SK-N-SH (cell line): ENCODE measurements at regions not wholly inside any gene's neighbourhood (a gene's known extent, or its start where the extent isn't known, plus 50 kb on each side); places are given as distances from the start of the nearest gene placed in this dataset.

ENCODE experiments used
- CTCF ChIA-PET: fragments of 300-600, 350-600 bp; formaldehyde crosslinking; extraction: SDS; loops from one replicate; lab custom pipeline; 2021; lab: Yijun Ruan, JAX
- POLR2A ChIA-PET: fragments of 350-600 bp; sonication (Branson Sonifier 250); formaldehyde crosslinking; extraction: SDS; loops from one replicate; lab custom pipeline; 2020; ENCODE audit warnings: antibody characterized with exemption, inconsistent platforms; lab: Yijun Ruan, JAX
- DNase-seq: peaks from one replicate; pipeline ENCODE4 v3.0.0; 2012
- H2AFZ ChIP-seq: fragments of 200-600 bp; sonication (generic); 2 replicates; pipeline ENCODE4 v1.8.1; 2016; ENCODE audit warnings: antibody characterized with exemption, mild to moderate bottlenecking, low read depth
- H3F3A ChIP-seq: fragments of 200-600 bp; sonication (generic); replicated peaks from 2 replicates; pipeline ENCODE3; 2016; ENCODE audit warnings: antibody characterized with exemption, mild to moderate bottlenecking; ENCODE audit not compliant: insufficient read depth
- H3K27ac ChIP-seq, 2 experiments: fragments of 200-500 bp in 1 of 2; fragments of 200-600 bp in 1 of 2; sonication (Bioruptor generic) in 1 of 2; sonication (generic), shearing (Covaris generic) in 1 of 2; 2 replicates each; pipeline versions ENCODE4 v1.5.1 to v1.6.1; 2014 to 2016; ENCODE audit warnings: low read depth in 2 of 2, inconsistent platforms in 1 of 2, low read length in 1 of 2, mild to moderate bottlenecking in 1 of 2, mixed read lengths in 1 of 2
- H3K27me3 ChIP-seq: fragments of 200-600 bp; sonication (generic), shearing (Covaris generic); 2 replicates; pipeline ENCODE4 v1.6.1; 2016; ENCODE audit warnings: mixed run types; ENCODE audit not compliant: insufficient read depth
- H3K36me3 ChIP-seq, 2 experiments: fragments of 200-500 bp in 1 of 2; fragments of 200-600 bp in 1 of 2; sonication (Bioruptor generic) in 1 of 2; sonication (generic) in 1 of 2; replicated peaks in 1 of 2; 2 replicates each; pipeline versions ENCODE3 to v1.5.1; 2014 to 2016; ENCODE audit warnings: low read length in 1 of 2, mild to moderate bottlenecking in 1 of 2; ENCODE audit not compliant: insufficient read depth in 2 of 2, control insufficient read depth in 1 of 2
- H3K4me1 ChIP-seq, 2 experiments: fragments of 200-500 bp in 1 of 2; fragments of 200-600 bp in 1 of 2; sonication (Bioruptor generic) in 1 of 2; sonication (generic), shearing (Covaris generic) in 1 of 2; 2 replicates each; pipeline versions ENCODE4 v1.5.1 to v1.6.1; 2014 to 2016; ENCODE audit warnings: low read depth in 1 of 2, low read length in 1 of 2, mixed run types in 1 of 2; ENCODE audit not compliant: insufficient read depth in 2 of 2, control insufficient read depth in 1 of 2
- H3K4me2 ChIP-seq: fragments of 200-600 bp; sonication (generic), shearing (Covaris generic); 2 replicates; pipeline ENCODE4 v1.6.1; 2017; ENCODE audit warnings: mixed run types
- H3K4me3 ChIP-seq, 2 experiments: fragments of 200-500 bp in 1 of 2; fragments of 200-600 bp in 1 of 2; sonication (Bioruptor generic) in 1 of 2; sonication (generic), shearing (Covaris generic) in 1 of 2; 2 replicates each; pipeline versions ENCODE4 v1.5.1 to v1.8.1; 2014 to 2016; ENCODE audit warnings: low read depth in 2 of 2, inconsistent platforms in 1 of 2, low read length in 1 of 2, mild to moderate bottlenecking in 1 of 2, mixed read lengths in 1 of 2, moderate library complexity in 1 of 2
- H3K79me2 ChIP-seq: fragments of 200-600 bp; sonication (generic); 2 replicates; pipeline ENCODE4 v1.8.1; 2017; ENCODE audit warnings: mild to moderate bottlenecking; ENCODE audit not compliant: insufficient read depth
- H3K9ac ChIP-seq: fragments of 200-600 bp; sonication (generic); 2 replicates; pipeline ENCODE4 v1.6.1; 2017; ENCODE audit warnings: mixed run types
- H3K9me2 ChIP-seq: fragments of 200-600 bp; sonication (generic); 2 replicates; pipeline ENCODE4 v1.6.1; 2017; ENCODE audit warnings: mixed run types
- H3K9me3 ChIP-seq: fragments of 200-600 bp; sonication (generic); 2 replicates; pipeline ENCODE4 v1.6.1; 2017; ENCODE audit warnings: mixed run types, mild to moderate bottlenecking, moderate library complexity
- H4K20me1 ChIP-seq: fragments of 200-600 bp; sonication (generic); 2 replicates; pipeline ENCODE4 v1.6.1; 2017; ENCODE audit warnings: mild to moderate bottlenecking, mixed run types; ENCODE audit not compliant: insufficient read depth
- ELF1 ChIP-seq: IDR thresholded peaks from 2 replicates; pipeline ENCODE4 v1.4.0; 2012
- EP300 ChIP-seq, 2 experiments: IDR thresholded peaks; 2 replicates each; pipeline versions ENCODE4 v1.4.0 to v1.6.1; 2012; ENCODE audit warnings: borderline replicate concordance in 1 of 2, low read depth in 1 of 2, low read length in 1 of 2
- FOXJ3 ChIP-seq: sonication (generic); formaldehyde crosslinking; IDR thresholded peaks from 2 replicates; pipeline ENCODE4 v1.5.1; 2020; ENCODE audit warnings: mild to moderate bottlenecking, missing genetic modification reagents
- FOXM1 ChIP-seq: IDR thresholded peaks from 2 replicates; pipeline ENCODE4 v1.4.0; 2012; ENCODE audit warnings: low read depth, mild to moderate bottlenecking
- GABPA ChIP-seq: IDR thresholded peaks from 2 replicates; pipeline ENCODE4 v1.4.0; 2012; ENCODE audit warnings: low read depth, mild to moderate bottlenecking
- GATA2 ChIP-seq: sonication (generic); formaldehyde crosslinking; IDR thresholded peaks from 2 replicates; pipeline ENCODE4 v1.5.0; 2020; ENCODE audit warnings: mild to moderate bottlenecking, missing genetic modification reagents
- JUND ChIP-seq: IDR thresholded peaks from 2 replicates; pipeline ENCODE4 v1.4.0; 2012
- MEF2A ChIP-seq: IDR thresholded peaks from 2 replicates; pipeline ENCODE4 v1.4.0; 2012; ENCODE audit warnings: low read depth, borderline replicate concordance
- MXI1 ChIP-seq: IDR thresholded peaks from 2 replicates; pipeline ENCODE4 v1.6.1; 2012; ENCODE audit warnings: mild to moderate bottlenecking, low read depth, low read length, improper control_type of control experiment
- NRF1 ChIP-seq: IDR thresholded peaks from 2 replicates; pipeline ENCODE4 v1.6.1; 2012; ENCODE audit warnings: low read depth, mild to moderate bottlenecking, low read length
- RAD21 ChIP-seq: IDR thresholded peaks from 2 replicates; pipeline ENCODE4 v1.6.1; 2012; ENCODE audit warnings: mild to moderate bottlenecking, low read length
- RCOR1 ChIP-seq: fragments of 150-350 bp; IDR thresholded peaks from 2 replicates; pipeline ENCODE4 v1.6.1; 2017; ENCODE audit warnings: antibody characterized with exemption, low read length
- RFX5 ChIP-seq: IDR thresholded peaks from 2 replicates; pipeline ENCODE4 v1.6.1; 2012; ENCODE audit warnings: mild to moderate bottlenecking, improper control_type of control experiment, low read length
- RXRA ChIP-seq: IDR thresholded peaks from 2 replicates; pipeline ENCODE4 v1.4.0; 2012; ENCODE audit warnings: low read depth, mild to moderate bottlenecking, borderline replicate concordance
- SIN3A ChIP-seq: IDR thresholded peaks from 2 replicates; pipeline ENCODE4 v1.6.1; 2012; ENCODE audit warnings: low read depth, mild to moderate bottlenecking, low read length, moderate library complexity, borderline replicate concordance
- SMC3 ChIP-seq: IDR thresholded peaks from 2 replicates; pipeline ENCODE4 v1.6.1; 2012; ENCODE audit warnings: low read depth, low read length, improper control_type of control experiment
- TAF1 ChIP-seq: IDR thresholded peaks from 2 replicates; pipeline ENCODE4 v1.6.1; 2012; ENCODE audit warnings: low read depth, mild to moderate bottlenecking, low read length, moderate library complexity, borderline replicate concordance
- TCF12 ChIP-seq: IDR thresholded peaks from 2 replicates; pipeline ENCODE4 v1.4.0; 2012
- YY1 ChIP-seq: IDR thresholded peaks from 2 replicates; pipeline ENCODE4 v1.4.0; 2012; ENCODE audit warnings: low read depth, mild to moderate bottlenecking
- WGBS: methylation state at CpG from one replicate; pipeline ENCODE4 v1.1.6; 2017; ENCODE audit warnings: low lambda C conversion rate; 5-methylcytosine and 5-hydroxymethylcytosine counted together
- TF ChIP-seq, protein P1 (sequence below): fragments of 150-350 bp; IDR thresholded peaks from 2 replicates; pipeline ENCODE4 v1.6.1; 2017; ENCODE audit warnings: antibody characterized with exemption, low read length, low read depth, borderline replicate concordance
- TF ChIP-seq, protein P2 (sequence below): IDR thresholded peaks from 2 replicates; pipeline ENCODE4 v1.4.0; 2012; ENCODE audit warnings: low read depth
- TF ChIP-seq, protein P3 (sequence below): IDR thresholded peaks from 2 replicates; pipeline ENCODE4 v1.4.0; 2012; ENCODE audit warnings: low read depth, borderline replicate concordance
- TF ChIP-seq, protein P4 (sequence below): IDR thresholded peaks from 2 replicates; pipeline ENCODE4; 2012

DNA sequence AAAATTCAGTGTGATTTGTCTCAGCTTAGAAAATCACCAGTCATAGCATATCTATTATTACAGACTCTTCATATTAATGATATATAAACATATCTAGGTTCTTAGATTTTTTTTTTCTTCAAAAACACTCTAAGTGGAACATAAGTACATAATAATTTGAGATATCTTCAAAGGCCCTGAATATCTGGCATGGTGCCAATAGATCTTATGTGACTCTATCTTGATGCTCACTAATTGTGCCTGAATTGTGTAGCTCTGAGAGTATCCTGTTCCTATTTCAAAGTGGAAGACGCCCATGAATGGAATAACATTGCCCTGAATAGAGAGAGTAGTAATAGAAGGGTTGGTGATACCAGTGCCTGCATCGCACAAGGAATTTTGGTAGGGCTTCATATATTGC, 1312.7 kb upstream of the USP15 start:
- Histone ChIP-seq H3K9me2 (no peaks in the 10 kb centered on the region), H4K20me1 (no peaks in the 10 kb centered on the region), H3F3A (no peaks in the 10 kb centered on the region), H3K9ac (no peak overlapping the region), H3K79me2 (no peaks in the 10 kb centered on the region), H3K27me3 (no peaks in the 10 kb centered on the region), H3K4me3 (no peak overlapping the region), H3K4me1 (no peaks in the 10 kb centered on the region), H3K27ac (no peak overlapping the region), H3K9me3 (no peaks in the 10 kb centered on the region), H2AFZ (no peak overlapping the region), H3K4me2 (no peak overlapping the region), H3K36me3 (no peaks in the 10 kb centered on the region)
- no peak for DNase-seq
- 48% methylated on average over 2 of the region's 2 CpGs for WGBS
- TF ChIP-seq MXI1 (no peak), GATA2 (no peak), MEF2A (no peak), ELF1 (no peak), RFX5 (no peak), TCF12 (no peak), FOXM1 (no peak), RCOR1 (no peak), TAF1 (no peak)
- TF ChIP-seq, protein P1, sequence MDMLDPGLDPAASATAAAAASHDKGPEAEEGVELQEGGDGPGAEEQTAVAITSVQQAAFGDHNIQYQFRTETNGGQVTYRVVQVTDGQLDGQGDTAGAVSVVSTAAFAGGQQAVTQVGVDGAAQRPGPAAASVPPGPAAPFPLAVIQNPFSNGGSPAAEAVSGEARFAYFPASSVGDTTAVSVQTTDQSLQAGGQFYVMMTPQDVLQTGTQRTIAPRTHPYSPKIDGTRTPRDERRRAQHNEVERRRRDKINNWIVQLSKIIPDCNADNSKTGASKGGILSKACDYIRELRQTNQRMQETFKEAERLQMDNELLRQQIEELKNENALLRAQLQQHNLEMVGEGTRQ: no peak
- TF ChIP-seq, protein P2, sequence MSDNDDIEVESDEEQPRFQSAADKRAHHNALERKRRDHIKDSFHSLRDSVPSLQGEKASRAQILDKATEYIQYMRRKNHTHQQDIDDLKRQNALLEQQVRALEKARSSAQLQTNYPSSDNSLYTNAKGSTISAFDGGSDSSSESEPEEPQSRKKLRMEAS: no peak
- TF ChIP-seq, protein P3, sequence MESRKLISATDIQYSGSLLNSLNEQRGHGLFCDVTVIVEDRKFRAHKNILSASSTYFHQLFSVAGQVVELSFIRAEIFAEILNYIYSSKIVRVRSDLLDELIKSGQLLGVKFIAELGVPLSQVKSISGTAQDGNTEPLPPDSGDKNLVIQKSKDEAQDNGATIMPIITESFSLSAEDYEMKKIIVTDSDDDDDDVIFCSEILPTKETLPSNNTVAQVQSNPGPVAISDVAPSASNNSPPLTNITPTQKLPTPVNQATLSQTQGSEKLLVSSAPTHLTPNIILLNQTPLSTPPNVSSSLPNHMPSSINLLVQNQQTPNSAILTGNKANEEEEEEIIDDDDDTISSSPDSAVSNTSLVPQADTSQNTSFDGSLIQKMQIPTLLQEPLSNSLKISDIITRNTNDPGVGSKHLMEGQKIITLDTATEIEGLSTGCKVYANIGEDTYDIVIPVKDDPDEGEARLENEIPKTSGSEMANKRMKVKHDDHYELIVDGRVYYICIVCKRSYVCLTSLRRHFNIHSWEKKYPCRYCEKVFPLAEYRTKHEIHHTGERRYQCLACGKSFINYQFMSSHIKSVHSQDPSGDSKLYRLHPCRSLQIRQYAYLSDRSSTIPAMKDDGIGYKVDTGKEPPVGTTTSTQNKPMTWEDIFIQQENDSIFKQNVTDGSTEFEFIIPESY: no peak
- POLR2A ChIA-PET: no interaction called here
- CTCF ChIA-PET: no interaction called here

DNA sequence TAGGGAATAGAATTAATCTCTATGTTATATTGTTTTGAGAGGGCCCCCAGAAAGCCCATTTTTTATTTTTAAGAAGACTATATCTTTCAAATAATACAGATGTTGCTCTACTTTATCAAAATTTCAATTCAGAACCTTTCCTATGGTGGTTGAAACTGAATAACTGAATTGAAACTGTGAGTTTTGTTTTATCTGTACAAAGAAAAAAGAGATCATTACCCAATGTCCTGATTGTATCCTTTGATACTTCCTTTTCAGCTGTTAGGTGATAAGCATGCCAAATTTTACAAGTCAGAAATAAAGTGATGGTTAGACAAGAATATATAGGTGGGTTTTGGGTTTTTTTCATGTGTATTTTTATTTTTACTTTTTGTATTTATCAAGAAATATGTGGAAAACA, 1293.1 kb upstream of the USP15 start:
- Histone ChIP-seq H3F3A (no peaks in the 10 kb centered on the region), H3K4me3 (no peak overlapping the region), H4K20me1 (no peaks in the 10 kb centered on the region), H2AFZ (no peak overlapping the region), H3K9ac (no peak overlapping the region), H3K9me3 (no peaks in the 10 kb centered on the region), H3K4me2 (no peak overlapping the region), H3K36me3 (no peaks in the 10 kb centered on the region), H3K27ac (no peak overlapping the region), H3K27me3 (no peaks in the 10 kb centered on the region), H3K9me2 (no peaks in the 10 kb centered on the region), H3K4me1 (no peaks in the 10 kb centered on the region), H3K79me2 (no peaks in the 10 kb centered on the region)
- ChIA-PET POLR2A (no interaction called here), CTCF (no interaction called here)
- no peak for DNase-seq
- TF ChIP-seq GABPA: no peak
- no peak for TF ChIP-seq RXRA
- TF ChIP-seq, protein P3: no peak
- TF ChIP-seq, protein P1: no peak
- TF ChIP-seq SIN3A: no peak
- TF ChIP-seq JUND: no peak
- no peak for TF ChIP-seq FOXJ3 (CRISPR knock-in tag)
- no peak for TF ChIP-seq YY1
- TF ChIP-seq, protein P4, sequence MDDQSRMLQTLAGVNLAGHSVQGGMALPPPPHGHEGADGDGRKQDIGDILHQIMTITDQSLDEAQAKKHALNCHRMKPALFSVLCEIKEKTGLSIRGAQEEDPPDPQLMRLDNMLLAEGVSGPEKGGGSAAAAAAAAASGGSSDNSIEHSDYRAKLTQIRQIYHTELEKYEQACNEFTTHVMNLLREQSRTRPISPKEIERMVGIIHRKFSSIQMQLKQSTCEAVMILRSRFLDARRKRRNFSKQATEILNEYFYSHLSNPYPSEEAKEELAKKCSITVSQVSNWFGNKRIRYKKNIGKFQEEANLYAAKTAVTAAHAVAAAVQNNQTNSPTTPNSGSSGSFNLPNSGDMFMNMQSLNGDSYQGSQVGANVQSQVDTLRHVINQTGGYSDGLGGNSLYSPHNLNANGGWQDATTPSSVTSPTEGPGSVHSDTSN: no peak
- TF ChIP-seq GATA2: no peak
- TF ChIP-seq FOXM1: no peak
- TF ChIP-seq EP300 (IDR thresholded peaks at IDR 0.05; ENCODE audit: borderline replicate concordance in 1 of 2, low read depth in 1 of 2, low read length in 1 of 2): no peak
- no peak for TF ChIP-seq SMC3
- no peak for TF ChIP-seq MXI1
- no peak for TF ChIP-seq RAD21
- no peak for TF ChIP-seq ELF1
- no peak for TF ChIP-seq NRF1
